Stomach (tissue), 4 donors: ENCODE measurements at regions not wholly inside any gene's neighbourhood (a gene's known extent, or its start where the extent isn't known, plus 50 kb on each side); places are given as distances from the start of the nearest gene placed in this dataset.

Source experiments
- EP300 ChIP-seq: sonication (generic); formaldehyde crosslinking; IDR thresholded peaks from one replicate; pipeline ENCODE4 v1.6.1; 2017; ENCODE audit warnings: antibody characterized with exemption
- POLR2A ChIP-seq, 4 donors: fragments of 450-650 bp; IDR thresholded peaks; one replicate each; pipeline ENCODE4 v1.6.1; 2016; ENCODE audit warnings: antibody characterized with exemption in 4 of 4, control low read depth in 2 of 4, mild to moderate bottlenecking in 1 of 4, moderate library complexity in 1 of 4
- POLR2AphosphoS5 ChIP-seq, 3 donors: sonication (generic); formaldehyde crosslinking; IDR thresholded peaks; one replicate each; pipeline ENCODE4 v1.6.1; 2016; ENCODE audit warnings: antibody characterized with exemption in 3 of 3
- TF ChIP-seq, protein P1 (sequence below), 7 experiments: fragments of 450-650 bp in 4 of 7; fragments of 200-600 bp in 3 of 7; sonication (generic) in 3 of 7; IDR thresholded peaks; one replicate each; pipeline ENCODE4 v1.5.1; 2016 to 2019; ENCODE audit warnings: antibody characterized with exemption in 7 of 7, control low read depth in 2 of 7, mild to moderate bottlenecking in 1 of 7

DNA sequence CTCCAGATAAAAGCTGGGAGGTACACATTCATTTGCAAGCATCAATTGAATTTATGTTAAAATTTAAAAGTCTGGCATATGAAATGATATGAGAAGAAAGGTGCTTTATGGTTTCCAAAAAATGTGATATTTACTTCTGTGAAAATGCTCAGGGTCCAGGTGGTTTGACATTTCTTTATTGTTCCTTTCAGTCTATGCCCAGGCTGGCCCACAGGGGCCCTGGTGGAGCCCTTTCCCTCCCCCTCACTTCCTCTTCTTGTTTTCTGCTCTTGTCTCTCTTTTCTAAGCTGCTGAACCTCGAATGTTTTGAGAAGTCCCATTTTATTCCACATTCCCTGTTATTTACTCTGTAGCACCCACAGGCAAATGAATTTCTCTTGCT is 127.8 kb downstream of the HS3ST3B1 start:
- TF ChIP-seq, protein P1, sequence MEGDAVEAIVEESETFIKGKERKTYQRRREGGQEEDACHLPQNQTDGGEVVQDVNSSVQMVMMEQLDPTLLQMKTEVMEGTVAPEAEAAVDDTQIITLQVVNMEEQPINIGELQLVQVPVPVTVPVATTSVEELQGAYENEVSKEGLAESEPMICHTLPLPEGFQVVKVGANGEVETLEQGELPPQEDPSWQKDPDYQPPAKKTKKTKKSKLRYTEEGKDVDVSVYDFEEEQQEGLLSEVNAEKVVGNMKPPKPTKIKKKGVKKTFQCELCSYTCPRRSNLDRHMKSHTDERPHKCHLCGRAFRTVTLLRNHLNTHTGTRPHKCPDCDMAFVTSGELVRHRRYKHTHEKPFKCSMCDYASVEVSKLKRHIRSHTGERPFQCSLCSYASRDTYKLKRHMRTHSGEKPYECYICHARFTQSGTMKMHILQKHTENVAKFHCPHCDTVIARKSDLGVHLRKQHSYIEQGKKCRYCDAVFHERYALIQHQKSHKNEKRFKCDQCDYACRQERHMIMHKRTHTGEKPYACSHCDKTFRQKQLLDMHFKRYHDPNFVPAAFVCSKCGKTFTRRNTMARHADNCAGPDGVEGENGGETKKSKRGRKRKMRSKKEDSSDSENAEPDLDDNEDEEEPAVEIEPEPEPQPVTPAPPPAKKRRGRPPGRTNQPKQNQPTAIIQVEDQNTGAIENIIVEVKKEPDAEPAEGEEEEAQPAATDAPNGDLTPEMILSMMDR (IDR thresholded peaks at IDR 0.05): no peak
- TF ChIP-seq POLR2A (IDR thresholded peaks at IDR 0.05) (no peak), POLR2AphosphoS5 (IDR thresholded peaks at IDR 0.05) (no peak), EP300 (no peak)
